Transverse colon (tissue), 4 donors: ENCODE measurements at regions not wholly inside any gene's neighbourhood (a gene's known extent, or its start where the extent isn't known, plus 50 kb on each side); places are given as distances from the start of the nearest gene placed in this dataset.

Experiments
- EP300 ChIP-seq: sonication (generic); formaldehyde crosslinking; IDR thresholded peaks from one replicate; pipeline ENCODE4 v1.6.1; 2017; ENCODE audit warnings: antibody characterized with exemption, low read depth
- POLR2A ChIP-seq: fragments of 450-650 bp; IDR thresholded peaks from one replicate; pipeline ENCODE4 v1.6.1; 2016; ENCODE audit warnings: antibody characterized with exemption, mild to moderate bottlenecking, moderate library complexity
- POLR2AphosphoS5 ChIP-seq, 3 donors: sonication (generic); formaldehyde crosslinking; IDR thresholded peaks; one replicate each; pipeline ENCODE4 v1.6.1; 2016; ENCODE audit warnings: antibody characterized with exemption in 3 of 3
- TF ChIP-seq, protein P1 (sequence below), 5 experiments: fragments of 200-600 bp in 3 of 5; fragments of 450-650 bp in 2 of 5; sonication (generic) in 3 of 5; IDR thresholded peaks; 1 replicate in 2 of 5; 2 replicates in 3 of 5; pipeline ENCODE4 v1.5.1; 2016 to 2017; ENCODE audit warnings: antibody characterized with exemption in 5 of 5, inconsistent platforms in 3 of 5, mild to moderate bottlenecking in 2 of 5, moderate library complexity in 1 of 5

DNA sequence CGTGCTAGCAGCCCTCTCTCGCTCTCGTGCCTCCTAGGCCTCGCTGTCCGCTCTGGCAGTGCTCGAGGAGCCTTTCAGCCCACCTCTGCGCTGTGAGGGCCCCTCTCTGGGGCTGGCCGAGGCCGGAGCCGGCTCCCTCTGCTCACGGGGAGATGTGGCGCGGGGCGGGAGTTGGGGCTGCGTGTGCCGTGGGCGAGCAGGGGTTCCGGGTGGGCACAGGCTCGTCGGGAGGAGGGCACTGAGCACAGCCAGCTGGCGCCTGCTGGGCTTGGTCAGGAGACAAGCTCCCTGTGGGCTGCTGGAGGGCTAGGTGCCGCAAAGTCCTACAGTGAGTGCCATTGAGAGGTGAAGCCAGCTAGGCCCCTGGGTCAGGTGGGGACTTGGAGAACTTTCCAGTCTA, 994.5 kb downstream of the C4orf33 start:
- TF ChIP-seq, protein P1, sequence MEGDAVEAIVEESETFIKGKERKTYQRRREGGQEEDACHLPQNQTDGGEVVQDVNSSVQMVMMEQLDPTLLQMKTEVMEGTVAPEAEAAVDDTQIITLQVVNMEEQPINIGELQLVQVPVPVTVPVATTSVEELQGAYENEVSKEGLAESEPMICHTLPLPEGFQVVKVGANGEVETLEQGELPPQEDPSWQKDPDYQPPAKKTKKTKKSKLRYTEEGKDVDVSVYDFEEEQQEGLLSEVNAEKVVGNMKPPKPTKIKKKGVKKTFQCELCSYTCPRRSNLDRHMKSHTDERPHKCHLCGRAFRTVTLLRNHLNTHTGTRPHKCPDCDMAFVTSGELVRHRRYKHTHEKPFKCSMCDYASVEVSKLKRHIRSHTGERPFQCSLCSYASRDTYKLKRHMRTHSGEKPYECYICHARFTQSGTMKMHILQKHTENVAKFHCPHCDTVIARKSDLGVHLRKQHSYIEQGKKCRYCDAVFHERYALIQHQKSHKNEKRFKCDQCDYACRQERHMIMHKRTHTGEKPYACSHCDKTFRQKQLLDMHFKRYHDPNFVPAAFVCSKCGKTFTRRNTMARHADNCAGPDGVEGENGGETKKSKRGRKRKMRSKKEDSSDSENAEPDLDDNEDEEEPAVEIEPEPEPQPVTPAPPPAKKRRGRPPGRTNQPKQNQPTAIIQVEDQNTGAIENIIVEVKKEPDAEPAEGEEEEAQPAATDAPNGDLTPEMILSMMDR (IDR thresholded peaks at IDR 0.05): no peak
- TF ChIP-seq POLR2A (no peak), EP300 (no peak), POLR2AphosphoS5 (IDR thresholded peaks at IDR 0.05) (no peak)
